NCI-H1105 (cell line): ENCODE measurements at regions not wholly inside any gene's neighbourhood (a gene's known extent, or its start where the extent isn't known, plus 50 kb on each side); places are given as distances from the start of the nearest gene placed in this dataset.
A peak's percentile ranks its signal among the peaks of the same experiment; 100 is the strongest.
"Not testable (repeated sequence)": the region's sequence is repeated elsewhere in the genome, so short reads cannot be mapped to it uniquely, and the experiment has no call there.

Experiments
- DNase-seq: peaks from one replicate; lab custom pipeline; 2025; lab: John Stamatoyannopoulos, UW

DNA sequence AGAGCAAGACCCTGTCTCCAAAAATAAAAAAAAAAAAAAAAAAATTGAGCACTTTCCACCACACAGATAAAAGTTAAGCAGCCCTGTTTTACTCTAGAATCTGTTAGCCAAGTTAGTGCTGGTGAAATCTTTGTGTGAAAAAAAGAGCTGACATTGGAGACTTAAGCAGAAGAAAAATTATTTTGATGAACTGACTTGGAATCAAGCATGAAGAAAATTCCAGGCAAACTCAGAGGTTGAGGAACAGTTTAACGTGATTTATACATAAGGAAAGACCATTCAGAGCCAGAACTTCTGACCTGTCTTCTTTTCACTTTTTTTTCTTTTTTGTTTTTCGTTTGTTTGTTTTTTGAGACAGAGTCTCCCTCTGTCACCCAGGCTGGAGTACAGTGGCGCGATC, 79.6 kb upstream of the RBPJ start:
- DNase-seq: no peak

DNA sequence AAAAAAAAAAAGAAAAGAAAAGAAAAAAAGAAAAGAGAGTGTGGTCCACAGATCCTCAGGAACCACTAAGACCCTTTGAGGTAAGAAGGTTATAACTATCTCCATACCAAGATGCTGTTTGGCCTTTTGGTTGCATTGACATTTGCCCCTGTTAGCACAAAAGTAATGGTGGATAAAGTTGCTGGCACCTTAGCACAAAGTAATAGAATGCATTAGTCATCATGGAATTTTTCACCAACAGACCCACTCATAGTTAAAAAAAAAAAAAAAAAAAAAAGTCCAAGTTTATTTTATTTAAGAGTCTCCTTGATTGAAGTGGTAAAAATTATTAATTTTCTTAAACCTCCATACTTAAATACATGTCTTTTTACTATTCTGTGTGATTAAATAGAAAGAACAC, 78.4 kb upstream of the RBPJ start:
- no peak for DNase-seq

GRCh38 chr4:26244138-26244537, 76.7 kb upstream of the RBPJ start:
- DNase-seq: not testable (repeated sequence)

DNA sequence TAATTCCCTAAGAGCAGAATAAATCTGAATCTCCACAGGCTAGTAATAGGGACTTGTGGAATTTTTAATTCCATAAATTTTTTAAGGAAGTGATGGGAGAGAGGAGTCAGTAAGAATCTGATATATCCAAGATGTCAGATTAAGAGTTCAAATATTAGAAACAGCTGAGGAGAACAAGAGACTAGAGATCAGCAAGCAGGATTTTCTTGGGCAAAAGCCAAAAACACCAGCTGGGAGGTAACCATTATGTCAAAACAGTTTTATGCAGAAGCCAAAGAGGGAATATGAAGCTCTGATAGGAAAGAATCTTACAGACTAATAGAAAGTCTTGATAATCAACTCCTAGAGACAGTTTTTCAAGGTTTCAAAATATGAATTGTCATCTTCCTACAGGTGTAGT, 72.2 kb upstream of the RBPJ start:
- peak; percentile 53 for DNase-seq

DNA sequence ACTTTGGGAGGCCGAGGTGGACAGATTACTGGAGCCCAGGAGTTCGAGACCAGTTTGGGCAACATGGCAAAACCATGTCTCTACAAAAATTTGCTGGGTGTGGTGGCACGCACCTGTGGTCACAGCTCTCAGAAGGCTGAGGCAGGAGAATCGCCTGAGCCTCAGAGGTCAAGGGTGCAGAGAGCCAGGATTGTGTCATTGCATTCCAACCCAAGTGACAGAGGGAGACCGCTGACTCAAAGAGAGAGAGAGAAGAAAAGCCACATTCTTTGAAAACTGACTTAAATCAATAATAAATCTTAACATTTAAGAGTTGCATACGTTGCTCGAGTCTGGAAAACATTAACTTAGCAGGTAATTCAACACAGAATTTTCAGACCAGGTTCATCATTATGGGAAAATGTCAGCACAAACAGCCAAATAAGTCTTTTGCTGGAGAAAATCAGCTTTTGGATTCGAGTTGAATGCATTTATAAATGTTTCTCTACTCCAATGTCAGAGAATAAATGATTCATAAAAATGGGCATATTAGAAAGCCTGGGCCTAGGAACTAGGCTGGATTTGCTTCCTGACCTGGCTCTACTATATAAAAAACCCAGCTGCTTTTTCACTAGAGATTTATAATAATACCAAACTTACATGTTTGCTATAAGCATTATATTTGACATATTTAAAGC, 68.3 kb upstream of the RBPJ start:
- no peak for DNase-seq

DNA sequence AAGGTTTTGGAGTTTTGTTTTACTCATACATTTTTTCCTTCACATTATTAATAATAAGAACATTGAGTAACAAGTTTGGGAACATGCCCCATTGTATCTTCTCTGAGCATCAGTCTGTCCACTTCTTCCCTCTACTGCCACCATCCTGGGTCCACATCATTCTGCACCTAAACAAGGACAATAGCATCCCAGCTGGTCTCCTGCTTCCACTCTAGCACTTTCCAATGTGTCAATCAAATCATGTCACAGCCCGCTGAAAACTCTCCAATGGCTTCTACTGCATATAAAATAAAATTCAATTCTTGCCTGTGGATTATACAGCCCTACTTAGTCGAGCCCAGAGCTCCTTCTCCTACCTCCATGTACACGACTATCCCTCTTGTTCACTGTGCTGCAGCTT, 66.8 kb upstream of the RBPJ start:
- DNase-seq: no peak

DNA sequence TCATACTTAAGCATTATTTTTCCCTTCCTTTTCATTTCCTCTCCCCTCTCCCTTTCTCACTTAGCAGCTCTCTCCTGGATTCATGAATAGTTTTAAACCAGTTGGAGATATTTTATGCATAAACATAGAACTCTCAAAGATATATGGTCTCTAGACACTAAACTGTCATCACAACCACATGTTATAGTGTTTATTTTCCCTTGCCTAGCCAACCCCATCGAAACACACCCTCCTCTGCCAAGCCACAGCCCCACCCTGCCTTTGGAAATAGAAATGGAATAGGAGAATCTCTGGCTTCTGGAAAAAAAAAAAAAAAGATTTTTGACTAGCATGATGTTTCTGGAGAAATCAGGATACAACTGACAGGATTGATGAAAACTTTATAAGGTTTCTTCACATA, 64.8 kb upstream of the RBPJ start:
- no peak for DNase-seq

GRCh38 chr4:26257444-26257843, 63.4 kb upstream of the RBPJ start:
- DNase-seq: not testable (repeated sequence)

DNA sequence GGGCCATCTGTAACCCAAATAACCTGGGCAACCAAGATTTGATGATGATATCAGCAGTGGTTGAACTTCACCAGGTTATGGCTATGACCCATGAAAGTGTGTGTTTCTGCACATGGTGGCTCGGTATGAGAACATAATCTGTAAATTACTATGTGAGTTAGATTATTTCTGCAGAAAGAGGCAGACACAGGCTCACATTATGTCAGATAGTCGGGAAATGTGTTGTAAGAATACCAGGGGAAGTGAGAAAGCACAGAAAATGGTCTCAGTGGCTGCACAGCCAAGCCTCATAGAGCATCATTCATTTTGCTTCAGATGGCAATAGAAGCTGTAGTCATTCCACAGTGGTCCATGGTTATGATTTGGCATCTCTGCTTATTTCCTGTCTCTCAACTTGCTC, 63.0 kb upstream of the RBPJ start:
- DNase-seq: no peak

DNA sequence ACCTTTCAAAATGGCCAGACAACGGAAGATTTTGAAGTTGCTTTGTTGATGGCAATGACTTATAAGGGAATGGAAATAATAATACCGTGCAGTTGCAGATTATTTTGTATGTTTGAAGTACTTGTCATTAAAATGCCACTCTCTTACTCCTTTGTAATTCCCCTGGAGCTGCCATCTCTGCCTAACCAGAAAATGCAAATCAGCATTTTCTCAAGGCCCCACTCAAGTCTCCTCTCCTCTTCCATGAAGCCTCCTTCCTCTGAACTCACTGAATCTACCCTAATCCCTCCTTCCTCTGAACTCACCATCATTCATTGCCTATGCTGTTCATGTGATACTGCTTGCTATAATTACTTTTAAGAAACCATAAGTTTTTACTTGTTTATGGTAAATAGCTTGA, 60.2 kb upstream of the RBPJ start:
- no peak for DNase-seq

DNA sequence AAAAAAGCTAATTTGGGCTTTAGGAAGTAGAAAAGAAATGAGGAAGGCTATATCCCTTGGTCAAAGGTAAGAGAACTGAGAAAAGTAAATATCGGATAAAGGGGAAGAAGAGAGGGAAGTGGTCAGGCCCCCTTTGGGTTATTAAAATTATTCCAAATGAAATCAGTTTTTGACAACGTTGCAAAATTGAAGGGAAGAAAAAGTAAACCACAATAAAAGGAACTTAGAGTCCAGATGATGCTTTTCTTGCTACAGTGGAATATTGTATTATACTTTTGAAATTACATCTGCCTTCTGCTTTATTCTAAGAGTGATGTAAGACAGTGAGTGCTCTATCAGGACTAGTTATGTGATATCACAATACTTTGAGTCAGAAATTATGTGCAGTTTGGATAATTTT, 59.4 kb upstream of the RBPJ start:
- no peak for DNase-seq

- no peak for DNase-seq
These were observed 57.6 kb upstream of the RBPJ start for GRCh38 chr4:26263165-26263564.

DNA sequence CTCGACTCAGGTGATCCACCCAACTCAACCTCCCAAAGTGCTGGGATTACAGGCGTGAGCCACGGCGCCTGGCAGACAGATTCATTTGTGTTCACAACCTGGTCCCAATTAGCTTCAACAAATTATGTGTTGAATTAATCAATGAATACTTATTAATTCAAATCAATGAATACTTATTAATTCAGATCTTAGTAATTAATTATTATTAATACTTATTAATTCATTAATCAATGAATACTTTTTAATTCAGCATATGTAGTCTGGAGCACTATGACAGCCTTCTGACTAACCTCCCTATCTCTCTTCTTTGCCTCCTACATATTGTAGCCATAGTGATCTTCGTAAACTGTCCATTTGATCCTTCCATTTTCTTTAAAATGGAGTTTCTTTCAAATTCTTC, 56.7 kb upstream of the RBPJ start:
- no peak for DNase-seq

- no peak for DNase-seq
These were observed 53.7 kb upstream of the RBPJ start for GRCh38 chr4:26267087-26267486.

- DNase-seq: no peak
These were observed 52.6 kb upstream of the RBPJ start for GRCh38 chr4:26268246-26268645.

DNA sequence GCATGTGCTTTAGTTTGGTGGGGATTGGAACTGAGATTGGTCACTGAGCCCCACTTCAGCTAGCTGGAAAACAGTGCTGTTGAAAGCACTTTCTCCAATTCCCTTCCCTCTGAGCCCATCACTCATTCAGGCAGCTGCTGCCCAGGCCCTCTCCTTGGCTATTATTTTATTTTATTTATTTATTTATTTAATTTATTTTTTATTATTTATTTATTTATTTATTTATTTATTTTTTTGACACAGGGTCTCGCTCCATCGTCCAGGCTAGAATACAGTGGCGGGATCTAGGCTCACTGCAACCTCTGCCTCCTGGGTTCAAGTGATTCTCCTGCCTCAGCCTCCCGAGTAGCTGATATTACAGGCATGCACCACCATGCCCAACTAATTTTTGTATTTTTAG, 51.8 kb upstream of the RBPJ start:
- no peak for DNase-seq
